Mesodermal cell (in vitro differentiated cells): ENCODE measurements at regions not wholly inside any gene's neighbourhood (a gene's known extent, or its start where the extent isn't known, plus 50 kb on each side); places are given as distances from the start of the nearest gene placed in this dataset.

Experiments
- H3K27ac ChIP-seq: 2 replicates; pipeline ENCODE4 v1.7.0; 2013; ENCODE audit warnings: mild to moderate bottlenecking, low read depth, low read length, moderate library complexity; ENCODE audit not compliant: severe bottlenecking
- H3K36me3 ChIP-seq: 2 replicates; pipeline ENCODE4 v1.7.1; 2013; ENCODE audit warnings: mild to moderate bottlenecking, low read length, moderate library complexity; ENCODE audit not compliant: control insufficient read depth, insufficient read depth
- H3K4me1 ChIP-seq: one replicate; pipeline ENCODE4 v1.7.1; 2013; ENCODE audit warnings: mild to moderate bottlenecking, low read length; ENCODE audit not compliant: insufficient read depth, control insufficient read depth, poor library complexity, severe bottlenecking
- H3K4me3 ChIP-seq: 2 replicates; pipeline ENCODE4 v1.7.0; 2013; ENCODE audit warnings: low read length, control low read depth, mild to moderate bottlenecking; ENCODE audit not compliant: insufficient read depth, poor library complexity, severe bottlenecking; ENCODE audit errors: extremely low read depth
- H3K9me3 ChIP-seq: 2 replicates; pipeline ENCODE4 v1.7.1; 2013; ENCODE audit warnings: mild to moderate bottlenecking, low read length, moderate library complexity; ENCODE audit not compliant: control insufficient read depth
- WGBS, 2 experiments: methylation state at CpG; one replicate each; pipeline ENCODE4 v1.1.5; 2013; ENCODE audit warnings: missing lambda C conversion rate in 2 of 2; ENCODE audit not compliant: insufficient coverage in 2 of 2; 5-methylcytosine and 5-hydroxymethylcytosine counted together

DNA sequence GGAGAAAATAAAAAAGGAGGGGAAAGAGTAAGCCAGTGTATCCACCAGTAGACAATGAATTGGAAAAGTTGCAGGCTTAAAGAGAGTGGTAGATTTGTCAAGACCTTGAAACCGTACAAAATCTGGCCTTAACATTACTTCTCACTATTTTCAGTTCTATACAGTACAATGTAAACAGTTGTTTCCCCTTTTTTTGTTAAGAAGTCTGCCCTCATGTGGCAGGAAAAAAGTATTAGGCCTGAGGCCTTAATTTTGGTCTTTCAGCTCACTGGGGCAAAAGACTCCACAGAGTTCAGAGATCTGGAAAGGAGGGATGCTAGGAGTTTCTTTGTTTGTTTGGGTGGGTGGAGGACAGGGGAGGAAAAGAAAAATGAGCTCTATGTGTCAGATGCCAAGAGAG lies 92.8 kb upstream of the CCDC160 start:
- Histone ChIP-seq H3K4me3 (no peak overlapping the region), H3K27ac (no peak overlapping the region), H3K36me3 (no peaks in the 10 kb centered on the region), H3K4me1 (no peaks in the 10 kb centered on the region), H3K9me3 (no peaks in the 10 kb centered on the region)
- whole genome bisulfite sequencing, 2 experiments = no CpG with 5 or more reads among the region's 1 CpG

DNA sequence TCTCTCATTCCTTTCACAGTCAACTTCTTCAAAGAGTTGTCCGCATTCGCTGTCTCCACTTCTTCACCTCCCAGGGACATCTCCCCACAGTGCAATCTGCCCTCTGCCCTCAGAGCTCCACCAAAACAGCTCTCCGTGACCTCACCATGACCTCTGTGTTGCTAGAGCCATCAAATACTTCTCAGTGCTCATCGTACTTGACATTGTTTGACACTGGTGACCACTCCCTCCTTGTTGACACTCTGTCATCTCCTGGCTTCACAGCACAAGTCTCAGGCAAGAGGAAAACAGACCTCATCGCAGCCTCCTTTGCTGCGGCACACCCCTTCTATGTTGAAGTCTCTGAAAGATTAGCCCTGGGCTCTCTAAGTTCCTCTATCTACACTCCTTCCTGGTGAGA lies 90.5 kb upstream of the CCDC160 start:
- Histone ChIP-seq H3K27ac (no peak overlapping the region), H3K36me3 (no peaks in the 10 kb centered on the region), H3K9me3 (no peaks in the 10 kb centered on the region), H3K4me3 (no peak overlapping the region), H3K4me1 (no peaks in the 10 kb centered on the region)
- 74 to 96% methylated on average over 4 of the region's 6 CpGs for WGBS, 2 experiments

GRCh38 chrX:134148172-134148692 lies 88.8 kb upstream of the CCDC160 start:
- H3K9me3 ChIP-seq = no peaks in the 10 kb centered on the region
- no peak overlapping the region for H3K27ac ChIP-seq
- no peaks in the 10 kb centered on the region for H3K36me3 ChIP-seq
- H3K4me1 ChIP-seq = no peaks in the 10 kb centered on the region
- H3K4me3 ChIP-seq = no peak overlapping the region
- WGBS, 2 experiments = 96 to 100% methylated on average over 1 to 4 of the region's 9 CpGs

DNA sequence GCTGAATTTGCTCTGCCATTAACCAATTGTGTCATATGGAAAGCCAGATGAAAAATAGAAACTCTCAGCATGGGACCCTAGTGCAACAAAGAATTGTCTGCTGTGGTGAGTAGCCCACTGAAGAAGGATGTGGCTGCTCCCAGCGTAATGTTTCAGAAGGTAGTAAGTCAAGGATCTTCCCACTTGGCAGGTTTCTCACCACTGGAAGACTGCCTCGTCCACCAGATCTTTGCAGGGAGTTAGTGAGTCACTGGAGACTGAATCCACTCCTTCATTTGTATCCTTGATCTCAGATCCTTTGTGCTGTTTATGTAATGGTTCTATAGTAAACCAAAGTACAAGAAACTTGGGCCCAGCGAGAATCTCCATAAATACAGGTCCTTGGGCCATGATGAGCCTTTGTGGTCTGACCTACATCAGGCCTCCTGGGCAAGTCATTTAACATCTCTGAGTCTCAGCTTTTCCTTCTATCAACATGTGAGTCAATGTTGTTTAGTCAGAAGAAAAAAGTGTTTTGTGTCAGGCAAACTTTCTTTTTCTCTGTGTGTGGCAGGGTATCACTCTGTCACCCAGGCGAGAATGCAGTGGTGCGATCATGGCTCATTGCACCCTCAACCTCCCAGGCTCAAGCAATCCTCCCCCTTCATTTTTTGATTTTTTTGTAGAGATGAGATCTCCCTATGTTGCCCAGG lies 78.0 kb upstream of the CCDC160 start:
- H3K27ac ChIP-seq = no peak overlapping the region
- no peaks in the 10 kb centered on the region for H3K9me3 ChIP-seq
- H3K4me3 ChIP-seq = no peak overlapping the region
- WGBS, 2 experiments = no CpG with 5 or more reads among the region's 5 CpGs
- no peaks in the 10 kb centered on the region for H3K36me3 ChIP-seq
- no peaks in the 10 kb centered on the region for H3K4me1 ChIP-seq

- no peaks in the 10 kb centered on the region for H3K36me3 ChIP-seq
- H3K4me3 ChIP-seq = no peak overlapping the region
- no CpG with 5 or more reads among the region's 2 CpGs for WGBS, 2 experiments
- no peaks in the 10 kb centered on the region for H3K4me1 ChIP-seq
- H3K27ac ChIP-seq = no peak overlapping the region
- no peaks in the 10 kb centered on the region for H3K9me3 ChIP-seq
Observed at GRCh38 chrX:134161162-134161561, 75.8 kb upstream of the CCDC160 start.

DNA sequence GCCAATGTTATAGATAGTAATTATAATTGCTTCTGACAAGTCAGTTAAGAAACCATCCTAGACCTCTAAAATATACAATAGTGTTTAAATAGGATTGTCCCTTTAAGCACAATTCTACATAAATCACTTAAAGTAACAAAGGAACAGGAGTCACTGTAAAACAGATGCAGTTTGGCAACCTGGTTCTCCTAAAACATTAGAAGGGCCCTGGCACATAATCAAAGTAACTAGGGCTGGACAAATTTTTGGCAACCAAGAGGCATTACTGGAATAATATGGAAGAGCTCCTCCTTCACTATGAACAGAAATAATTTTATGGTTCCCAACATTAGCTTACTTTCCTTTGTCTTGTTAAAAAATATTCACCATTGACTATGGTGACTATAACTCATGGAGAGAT lies 75.0 kb upstream of the CCDC160 start:
- Histone ChIP-seq H3K36me3 (no peaks in the 10 kb centered on the region), H3K4me3 (no peak overlapping the region), H3K4me1 (peaks cover 1% of the 10 kb centered on the region), H3K9me3 (no peaks in the 10 kb centered on the region), H3K27ac (no peak overlapping the region)

GRCh38 chrX:134163836-134164235 lies 73.1 kb upstream of the CCDC160 start:
- no CpG with 5 or more reads among the region's 1 CpG for WGBS, 2 experiments
- H3K36me3 ChIP-seq = peaks cover 4% of the 10 kb centered on the region
- H3K27ac ChIP-seq = no peak overlapping the region
- H3K4me1 ChIP-seq = peaks cover 5% of the 10 kb centered on the region
- H3K4me3 ChIP-seq = no peak overlapping the region
- H3K9me3 ChIP-seq = no peaks in the 10 kb centered on the region

GRCh38 chrX:134167591-134168203 lies 69.3 kb upstream of the CCDC160 start:
- Histone ChIP-seq H3K27ac (no peak overlapping the region), H3K4me1 (peaks cover 5% of the 10 kb centered on the region), H3K4me3 (no peak overlapping the region), H3K36me3 (peaks cover 14% of the 10 kb centered on the region), H3K9me3 (no peaks in the 10 kb centered on the region)
- WGBS, 2 experiments = 67% methylated on average over 1 of the region's 6 CpGs; no CpG with 5 or more reads in 1 of the 2 experiments

- peak overlapping the region; percentile 41 for H3K27ac ChIP-seq
- WGBS, 2 experiments = 0 to 8% methylated on average over 4 to 5 of the region's 74 CpGs
Observed at GRCh38 chrX:134171661-134172587, 65.1 kb upstream of the CCDC160 start.

GRCh38 chrX:134172588-134173259 lies 64.3 kb upstream of the CCDC160 start:
- H3K27ac ChIP-seq = peak overlapping the region; percentile 57
- WGBS, 2 experiments = 0% methylated on average over 9 to 13 of the region's 51 CpGs
- H3K9me3 ChIP-seq = no peaks in the 10 kb centered on the region
- H3K36me3 ChIP-seq = peaks cover 14% of the 10 kb centered on the region
- H3K4me3 ChIP-seq = peak overlapping the region; percentile 50
- peaks cover 13% of the 10 kb centered on the region for H3K4me1 ChIP-seq

More at GRCh38 chrX:134171661-134172587, 65.1 kb upstream of the CCDC160 start:
- Histone ChIP-seq H3K4me3 (peak overlapping the region; percentile 50), H3K9me3 (no peaks in the 10 kb centered on the region), H3K36me3 (peaks cover 14% of the 10 kb centered on the region), H3K4me1 (peaks cover 18% of the 10 kb centered on the region)
